Esophagus muscularis mucosa (tissue), 4 donors: ENCODE measurements at regions not wholly inside any gene's neighbourhood (a gene's known extent, or its start where the extent isn't known, plus 50 kb on each side); places are given as distances from the start of the nearest gene placed in this dataset.
A peak's percentile ranks its signal among the peaks of the same experiment; 100 is the strongest.

Source experiments
- DNase-seq: peaks from one replicate; pipeline ENCODE4 v3.0.0-alpha.2; 2017; ENCODE audit errors: extremely low spot score
- H3K27ac ChIP-seq, 4 donors: fragments of 200-600 bp; sonication (generic); replicated peaks in 1 of 4; 1 replicate in 3 of 4; 2 replicates in 1 of 4; pipeline ENCODE4 v1.5.1; 2016 to 2019; ENCODE audit warnings: mild to moderate bottlenecking in 1 of 4
- H3K27me3 ChIP-seq, 4 donors: fragments of 200-600 bp; sonication (generic); one replicate each; pipeline versions ENCODE4 v1.5.1 to v1.6.0; 2016 to 2019
- H3K36me3 ChIP-seq, 4 donors: fragments of 200-600 bp; sonication (generic); one replicate each; pipeline ENCODE4 v1.5.1; 2016 to 2019
- H3K4me1 ChIP-seq, 4 donors: fragments of 200-600 bp; sonication (generic); one replicate each; pipeline ENCODE4 v1.5.1; 2016 to 2019
- H3K4me3 ChIP-seq, 4 donors: fragments of 200-600 bp; sonication (generic); 1 replicate in 2 of 4; 2 replicates in 2 of 4; pipeline ENCODE4 v1.5.1; 2016 to 2019; ENCODE audit warnings: mild to moderate bottlenecking in 4 of 4, moderate library complexity in 1 of 4
- H3K9me3 ChIP-seq, 4 donors: fragments of 200-600 bp; sonication (generic); 1 replicate in 3 of 4; 2 replicates in 1 of 4; pipeline ENCODE4 v1.5.1; 2016 to 2019
- EP300 ChIP-seq: sonication (generic); formaldehyde crosslinking; IDR thresholded peaks from one replicate; pipeline ENCODE4 v1.6.1; 2017; ENCODE audit warnings: antibody characterized with exemption
- POLR2A ChIP-seq: fragments of 450-650 bp; IDR thresholded peaks from one replicate; pipeline ENCODE4 v1.6.1; 2017; ENCODE audit warnings: antibody characterized with exemption, moderate library complexity, mild to moderate bottlenecking, low read depth
- POLR2AphosphoS5 ChIP-seq, 2 donors: sonication (generic); formaldehyde crosslinking; IDR thresholded peaks; one replicate each; pipeline ENCODE4 v1.6.1; 2017; ENCODE audit warnings: antibody characterized with exemption in 2 of 2
- whole genome bisulfite sequencing: methylation state at CpG from one replicate; pipeline ENCODE4 v1.1.5; 2018; 5-methylcytosine and 5-hydroxymethylcytosine counted together
- intact Hi-C: fragments of 100-400 bp; cut with DNase I; formaldehyde crosslinking; loops from one replicate; pipeline ENCODE4 v1.15.1; 2023
- TF ChIP-seq, protein P1 (sequence below), 3 experiments: fragments of 200-600 bp in 2 of 3; fragments of 450-650 bp in 1 of 3; sonication (generic) in 2 of 3; IDR thresholded peaks; one replicate each; pipeline ENCODE4 v1.5.1; 2017 to 2019; ENCODE audit warnings: antibody characterized with exemption in 3 of 3, mild to moderate bottlenecking in 2 of 3, moderate library complexity in 1 of 3

DNA sequence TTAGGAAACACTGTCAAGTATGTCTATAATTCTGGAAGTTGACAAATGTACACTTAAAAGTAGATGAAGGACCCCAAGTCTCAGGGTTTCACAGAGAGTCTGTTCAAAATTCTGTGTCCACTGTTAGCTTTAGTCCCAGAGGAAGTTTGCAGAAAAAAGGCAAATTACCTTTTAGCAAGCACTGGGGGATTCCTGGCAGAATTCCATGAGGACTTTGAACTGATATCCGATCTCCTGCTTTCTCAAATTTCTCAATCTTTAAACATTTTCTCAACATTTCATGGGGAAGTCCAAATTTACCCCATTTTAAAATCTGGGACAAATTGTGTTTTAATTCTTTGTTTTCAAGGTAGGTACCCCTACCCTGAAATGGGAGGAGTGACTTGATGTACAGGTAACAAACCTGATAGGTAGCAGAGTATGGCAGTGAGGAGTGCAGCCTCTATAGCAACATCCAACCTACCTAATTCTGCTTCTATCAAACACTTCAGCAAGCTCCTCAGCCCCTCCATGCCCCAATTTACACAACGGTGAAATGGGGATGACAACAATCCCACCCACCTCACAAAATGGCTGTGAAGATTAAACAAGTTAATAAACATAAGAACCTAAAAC is 344.9 kb downstream of the OMA1 start:
- Histone ChIP-seq H3K27me3 (no peaks in the 10 kb centered on the region), H3K4me3 (no peak overlapping the region), H3K4me1 (no peaks in the 10 kb centered on the region), H3K9me3 (no peaks in the 10 kb centered on the region), H3K36me3 (no peaks in the 10 kb centered on the region), H3K27ac (no peak overlapping the region)
- DNase-seq, result peak; percentile 81
- WGBS, result 75% methylated on average over 2 of the region's 2 CpGs
- intact Hi-C loops, result no loop called here
- TF ChIP-seq POLR2A (no peak), POLR2AphosphoS5 (IDR thresholded peaks at IDR 0.05) (no peak), EP300 (no peak)
- TF ChIP-seq, protein P1, sequence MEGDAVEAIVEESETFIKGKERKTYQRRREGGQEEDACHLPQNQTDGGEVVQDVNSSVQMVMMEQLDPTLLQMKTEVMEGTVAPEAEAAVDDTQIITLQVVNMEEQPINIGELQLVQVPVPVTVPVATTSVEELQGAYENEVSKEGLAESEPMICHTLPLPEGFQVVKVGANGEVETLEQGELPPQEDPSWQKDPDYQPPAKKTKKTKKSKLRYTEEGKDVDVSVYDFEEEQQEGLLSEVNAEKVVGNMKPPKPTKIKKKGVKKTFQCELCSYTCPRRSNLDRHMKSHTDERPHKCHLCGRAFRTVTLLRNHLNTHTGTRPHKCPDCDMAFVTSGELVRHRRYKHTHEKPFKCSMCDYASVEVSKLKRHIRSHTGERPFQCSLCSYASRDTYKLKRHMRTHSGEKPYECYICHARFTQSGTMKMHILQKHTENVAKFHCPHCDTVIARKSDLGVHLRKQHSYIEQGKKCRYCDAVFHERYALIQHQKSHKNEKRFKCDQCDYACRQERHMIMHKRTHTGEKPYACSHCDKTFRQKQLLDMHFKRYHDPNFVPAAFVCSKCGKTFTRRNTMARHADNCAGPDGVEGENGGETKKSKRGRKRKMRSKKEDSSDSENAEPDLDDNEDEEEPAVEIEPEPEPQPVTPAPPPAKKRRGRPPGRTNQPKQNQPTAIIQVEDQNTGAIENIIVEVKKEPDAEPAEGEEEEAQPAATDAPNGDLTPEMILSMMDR (IDR thresholded peaks at IDR 0.05), result no peak

DNA sequence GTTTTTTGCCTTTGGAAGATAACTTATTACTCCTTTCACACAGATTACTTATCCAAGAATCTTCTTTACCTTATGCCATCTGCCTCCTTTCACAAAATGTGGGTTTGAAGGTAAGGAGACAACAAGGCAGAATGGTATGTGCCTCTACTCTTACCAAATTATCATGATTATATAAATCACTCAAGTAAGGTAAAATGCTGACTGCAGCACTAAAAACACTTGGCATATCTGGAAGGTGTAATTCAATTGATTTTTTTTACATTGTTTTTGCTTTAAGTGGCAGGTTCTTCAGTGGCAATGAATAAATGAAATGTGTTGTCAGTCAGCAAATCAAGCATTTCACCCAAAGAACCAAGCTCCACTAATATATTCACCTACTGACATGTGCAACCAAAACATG is 346.1 kb downstream of the OMA1 start:
- intact Hi-C loops, result no loop called here
- Histone ChIP-seq H3K4me1 (no peaks in the 10 kb centered on the region), H3K27me3 (no peaks in the 10 kb centered on the region), H3K9me3 (no peaks in the 10 kb centered on the region), H3K36me3 (no peaks in the 10 kb centered on the region), H3K27ac (no peak overlapping the region), H3K4me3 (no peak overlapping the region)
- no peak for DNase-seq
- TF ChIP-seq, protein P1 (IDR thresholded peaks at IDR 0.05), result no peak
- TF ChIP-seq POLR2A (no peak), POLR2AphosphoS5 (IDR thresholded peaks at IDR 0.05) (no peak), EP300 (no peak)

DNA sequence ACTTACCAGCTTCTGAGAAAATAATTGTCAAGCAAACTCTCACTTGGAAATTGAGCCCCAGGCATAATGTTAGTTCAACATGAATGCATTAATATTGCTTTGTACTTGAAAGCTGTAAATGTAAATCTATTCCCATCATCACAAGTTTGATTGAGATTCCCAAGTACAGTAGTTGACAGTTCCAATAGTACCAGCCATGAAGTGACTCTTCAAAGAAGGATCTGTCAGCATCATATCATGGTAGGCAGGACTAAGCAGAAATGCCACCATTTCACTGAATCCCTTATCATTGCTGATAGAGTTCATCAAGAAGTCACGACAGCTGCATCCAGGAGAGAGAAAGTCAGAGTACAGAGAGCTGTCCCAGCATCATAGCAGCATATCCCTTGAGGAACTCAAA is 348.7 kb downstream of the OMA1 start:
- Histone ChIP-seq H3K27me3 (no peaks in the 10 kb centered on the region), H3K36me3 (no peaks in the 10 kb centered on the region), H3K27ac (no peak overlapping the region), H3K4me1 (no peaks in the 10 kb centered on the region), H3K9me3 (no peaks in the 10 kb centered on the region), H3K4me3 (no peak overlapping the region)
- intact Hi-C loops, result no loop called here
- TF ChIP-seq POLR2AphosphoS5 (IDR thresholded peaks at IDR 0.05) (no peak), EP300 (no peak)
- no peak for DNase-seq
- WGBS, result 83% methylated on average over 1 of the region's 1 CpG

DNA sequence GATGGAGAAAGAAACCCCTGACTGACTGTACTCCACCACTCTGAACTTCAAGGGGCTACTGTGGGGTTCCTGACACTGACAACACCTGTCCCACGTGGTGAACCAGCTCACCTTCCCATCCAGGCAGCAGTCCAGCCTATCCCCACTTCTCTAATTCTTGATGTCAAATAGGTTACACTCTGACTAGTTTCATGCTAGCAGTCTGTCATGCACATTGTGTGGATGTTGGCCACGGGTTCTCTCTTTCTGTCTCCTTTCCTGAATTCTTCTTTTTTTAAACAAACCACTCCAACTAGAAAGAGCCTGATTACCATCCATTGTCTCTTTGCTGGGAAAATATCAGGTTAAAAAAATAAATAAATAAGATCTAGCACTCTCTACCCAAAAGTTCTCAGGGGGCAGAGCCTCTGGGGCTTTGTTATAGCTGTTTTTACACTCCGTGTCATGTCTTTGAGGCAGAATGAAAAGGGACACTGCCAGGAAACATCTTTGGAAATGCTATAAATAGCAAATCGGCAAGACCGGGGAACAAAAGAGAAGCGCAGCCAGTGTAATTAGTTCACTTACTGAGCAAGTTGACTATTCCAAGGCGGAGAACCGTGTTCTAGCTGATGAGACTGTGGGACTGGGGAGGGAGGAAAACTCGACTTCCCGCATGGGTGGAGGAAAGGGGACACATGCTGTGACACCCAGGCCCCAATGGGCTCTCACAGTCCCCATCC is 356.1 kb downstream of the OMA1 start:
- no peaks in the 10 kb centered on the region for H3K36me3 ChIP-seq
- H3K27ac ChIP-seq, result no peak overlapping the region
- DNase-seq, result no peak
- H3K27me3 ChIP-seq, result no peaks in the 10 kb centered on the region
- WGBS, result 59% methylated on average over 10 of the region's 10 CpGs
- peaks cover 0 to 15% (median 0%) of the 10 kb centered on the region in 4 donors for H3K4me1 ChIP-seq
- H3K4me3 ChIP-seq, result no peak overlapping the region
- TF ChIP-seq, protein P1 (IDR thresholded peaks at IDR 0.05), result no peak
- no peak for TF ChIP-seq POLR2AphosphoS5 (IDR thresholded peaks at IDR 0.05)
- no peak for TF ChIP-seq EP300
- no peak for TF ChIP-seq POLR2A
- intact Hi-C loops, result no loop called here
- H3K9me3 ChIP-seq, result no peaks in the 10 kb centered on the region

DNA sequence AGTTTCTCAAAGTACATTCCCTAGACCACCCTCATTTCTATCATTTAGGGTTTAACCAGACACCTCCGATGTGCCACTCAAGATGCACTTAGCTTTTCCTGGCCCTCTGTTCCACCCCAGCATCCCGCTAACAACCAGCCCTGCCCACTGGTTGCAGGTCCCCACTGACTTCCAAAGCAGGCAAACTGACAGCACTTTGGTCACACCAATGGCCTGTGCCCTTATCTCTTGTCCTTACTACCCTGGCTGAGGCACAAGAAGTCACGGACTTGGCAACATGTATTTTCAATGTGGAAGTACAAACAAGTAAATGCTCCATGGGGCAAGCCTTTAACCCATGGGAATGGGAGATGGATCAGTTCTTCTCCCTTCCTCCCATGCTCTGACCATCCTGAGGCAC is 357.1 kb downstream of the OMA1 start:
- no peak for DNase-seq
- Histone ChIP-seq H3K4me3 (no peak overlapping the region), H3K9me3 (no peaks in the 10 kb centered on the region), H3K4me1 (peaks cover 0 to 15% (median 0%) of the 10 kb centered on the region in 4 donors), H3K36me3 (no peaks in the 10 kb centered on the region), H3K27ac (no peak overlapping the region), H3K27me3 (no peaks in the 10 kb centered on the region)
- intact Hi-C loops, result no loop called here
- 91% methylated on average over 3 of the region's 3 CpGs for WGBS
- TF ChIP-seq POLR2A (no peak), EP300 (no peak), POLR2AphosphoS5 (IDR thresholded peaks at IDR 0.05) (no peak)
- TF ChIP-seq, protein P1 (IDR thresholded peaks at IDR 0.05), result no peak
